RCC 7860 (cell line): ENCODE measurements at regions not wholly inside any gene's neighbourhood (a gene's known extent, or its start where the extent isn't known, plus 50 kb on each side); places are given as distances from the start of the nearest gene placed in this dataset.

Source experiments
- DNase-seq: peaks from one replicate; pipeline ENCODE4 v3.0.0-alpha.2; 2015; ENCODE audit warnings: low spot score
- FAIRE-seq: peaks from 2 replicates; lab custom pipeline; 2012; peaks lifted over from hg19 to GRCh38; lab: Jason Lieb, UNC

DNA sequence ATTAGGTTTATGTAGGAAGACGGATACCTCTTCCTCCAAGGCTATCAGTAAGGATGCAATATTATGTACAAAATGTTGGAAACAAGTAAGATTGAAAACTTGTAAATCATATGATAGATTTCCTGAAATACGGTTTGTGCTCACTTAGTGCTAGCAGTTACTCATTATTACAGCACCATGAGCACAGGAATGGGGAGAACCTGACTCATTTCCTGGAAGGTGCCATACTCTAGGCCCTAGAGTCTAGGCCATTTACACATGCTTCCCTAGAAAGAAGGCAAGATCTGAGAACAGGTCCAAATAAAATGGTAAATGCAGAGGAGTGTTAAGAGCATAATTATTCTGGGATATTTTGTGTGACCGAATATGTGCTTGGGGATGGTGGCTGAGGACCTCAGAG, 467.7 kb upstream of the CELF4 start:
- DNase-seq (peak; percentile 35), FAIRE-seq (peak; percentile 76)

DNA sequence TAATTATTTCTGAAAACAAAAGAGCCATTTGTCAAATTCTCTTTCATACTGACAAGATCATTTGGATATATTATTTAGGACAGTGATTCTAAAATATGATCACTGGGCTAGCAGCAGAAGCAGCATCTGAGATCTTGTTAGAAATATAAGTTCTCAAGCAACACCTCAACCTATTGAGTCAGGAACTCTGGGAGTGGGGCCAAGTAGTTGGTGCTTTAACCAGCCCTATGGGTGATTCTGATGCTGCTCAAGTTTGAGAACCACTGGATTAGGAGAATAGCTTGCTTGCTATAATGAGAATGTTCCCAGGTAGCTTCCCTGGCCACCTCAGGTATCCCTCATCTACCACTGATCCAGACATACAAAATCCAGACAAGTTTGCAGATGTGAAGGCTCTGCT, 466.9 kb upstream of the CELF4 start:
- FAIRE-seq (no peak), DNase-seq (no peak)

DNA sequence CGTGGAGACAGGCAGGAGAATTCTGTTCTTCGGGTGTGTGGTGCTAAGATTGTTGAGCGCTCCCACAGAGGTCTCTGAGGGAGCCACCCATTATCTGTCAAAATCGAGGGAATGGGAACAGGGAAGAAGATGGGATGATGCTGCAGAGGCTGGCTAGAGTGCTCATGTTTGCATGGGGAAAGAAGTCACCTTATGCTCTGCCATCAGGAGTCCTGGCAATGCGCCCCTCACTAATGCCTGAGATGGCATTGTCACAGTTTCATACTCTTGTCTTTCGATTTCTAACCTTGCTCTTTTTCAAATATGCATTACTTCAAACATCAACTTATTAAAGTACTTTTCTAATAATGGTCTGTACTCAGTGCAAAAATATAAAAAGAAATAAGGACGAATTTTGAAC, 463.3 kb upstream of the CELF4 start:
- FAIRE-seq (no peak), DNase-seq (no peak)

DNA sequence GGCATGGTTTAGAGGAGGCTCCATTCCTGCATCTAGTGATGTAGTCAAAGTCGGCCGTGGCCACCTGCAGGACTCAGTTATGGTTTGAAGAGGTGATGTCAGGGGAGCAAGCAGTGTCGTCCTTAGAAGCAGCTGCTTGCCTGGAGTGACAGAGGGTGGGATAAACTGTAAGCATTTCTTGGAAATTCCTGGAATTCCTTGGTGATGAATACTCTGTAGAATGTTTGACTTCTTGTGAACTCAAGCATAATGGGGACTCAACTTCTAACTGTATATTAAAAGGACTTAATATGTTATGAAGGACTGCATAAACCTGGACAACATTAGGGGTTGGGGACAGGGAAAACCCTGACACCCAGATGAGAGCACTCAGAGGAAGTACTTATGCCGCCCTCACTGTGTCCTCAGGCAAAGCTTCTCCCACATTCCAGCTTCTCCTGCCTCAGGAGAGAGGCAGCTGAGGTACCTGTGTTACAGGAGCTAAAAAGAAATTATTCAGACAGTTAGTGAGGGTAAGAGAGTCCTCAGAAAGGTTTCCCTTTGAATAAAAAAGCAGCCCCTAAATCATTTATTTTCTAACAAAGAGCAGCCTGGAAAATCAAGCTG, 459.9 kb upstream of the CELF4 start:
- DNase-seq (peak; percentile 94), FAIRE-seq (peak; percentile 95)

DNA sequence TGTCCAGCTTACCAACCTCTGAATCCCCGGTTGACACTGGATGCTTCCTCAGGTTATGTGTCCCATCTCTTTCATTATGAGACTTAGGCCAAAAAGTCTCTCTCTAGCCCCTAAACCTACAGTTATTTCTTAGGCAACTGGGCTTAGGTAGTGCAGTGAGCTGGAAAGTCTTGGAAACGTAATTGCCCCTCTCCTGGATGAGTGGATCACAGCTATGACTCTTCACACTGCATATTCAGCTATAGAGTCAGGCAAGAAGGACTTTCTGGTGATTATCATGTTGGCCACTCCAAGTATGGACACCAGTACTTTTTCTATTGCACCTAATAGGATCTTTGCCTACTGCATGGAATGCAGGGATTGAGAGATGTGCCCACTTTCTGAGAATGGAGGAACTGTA, 458.3 kb upstream of the CELF4 start:
- DNase-seq (peak; percentile 66), FAIRE-seq (peak; percentile 78)

DNA sequence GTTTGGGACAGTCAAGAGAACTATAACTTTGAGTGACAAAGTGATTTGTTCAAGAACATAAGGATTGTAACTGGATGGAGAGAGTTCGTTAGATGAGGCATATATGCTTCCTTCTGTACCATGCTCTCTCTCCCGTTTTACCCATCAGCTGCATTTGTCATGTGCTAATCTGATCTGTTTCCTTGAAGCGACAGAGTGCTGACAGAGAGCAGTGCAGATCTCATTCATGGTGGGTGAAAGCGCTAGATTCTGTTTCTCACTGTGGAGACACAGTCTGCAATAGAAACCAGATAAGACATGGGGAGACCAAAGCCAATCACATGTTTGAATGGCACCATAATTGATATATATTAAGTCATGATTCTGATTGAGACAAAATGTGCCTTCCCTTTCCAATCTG, 456.6 kb upstream of the CELF4 start:
- DNase-seq = no peak
- FAIRE-seq = no peak

DNA sequence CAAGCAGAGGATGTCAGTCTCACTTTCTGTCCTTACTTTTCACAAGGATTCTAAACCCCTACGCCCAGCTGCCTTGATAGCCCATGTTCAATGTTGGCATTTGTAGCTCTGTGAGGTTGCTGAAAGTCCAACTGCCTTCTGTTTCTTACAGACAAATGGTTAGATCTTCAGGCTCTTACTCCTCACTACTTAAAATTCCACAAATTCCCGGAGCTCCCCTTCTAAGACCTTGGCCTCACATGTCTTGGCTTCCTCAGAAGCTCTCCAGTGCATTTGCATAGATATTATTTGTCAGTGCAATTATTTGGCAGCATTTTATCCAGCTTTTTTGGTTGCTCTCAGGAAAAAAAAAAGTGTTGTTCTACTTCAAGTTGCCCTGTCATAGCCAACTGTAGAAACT, 453.7 kb upstream of the CELF4 start:
- no peak for FAIRE-seq
- no peak for DNase-seq

DNA sequence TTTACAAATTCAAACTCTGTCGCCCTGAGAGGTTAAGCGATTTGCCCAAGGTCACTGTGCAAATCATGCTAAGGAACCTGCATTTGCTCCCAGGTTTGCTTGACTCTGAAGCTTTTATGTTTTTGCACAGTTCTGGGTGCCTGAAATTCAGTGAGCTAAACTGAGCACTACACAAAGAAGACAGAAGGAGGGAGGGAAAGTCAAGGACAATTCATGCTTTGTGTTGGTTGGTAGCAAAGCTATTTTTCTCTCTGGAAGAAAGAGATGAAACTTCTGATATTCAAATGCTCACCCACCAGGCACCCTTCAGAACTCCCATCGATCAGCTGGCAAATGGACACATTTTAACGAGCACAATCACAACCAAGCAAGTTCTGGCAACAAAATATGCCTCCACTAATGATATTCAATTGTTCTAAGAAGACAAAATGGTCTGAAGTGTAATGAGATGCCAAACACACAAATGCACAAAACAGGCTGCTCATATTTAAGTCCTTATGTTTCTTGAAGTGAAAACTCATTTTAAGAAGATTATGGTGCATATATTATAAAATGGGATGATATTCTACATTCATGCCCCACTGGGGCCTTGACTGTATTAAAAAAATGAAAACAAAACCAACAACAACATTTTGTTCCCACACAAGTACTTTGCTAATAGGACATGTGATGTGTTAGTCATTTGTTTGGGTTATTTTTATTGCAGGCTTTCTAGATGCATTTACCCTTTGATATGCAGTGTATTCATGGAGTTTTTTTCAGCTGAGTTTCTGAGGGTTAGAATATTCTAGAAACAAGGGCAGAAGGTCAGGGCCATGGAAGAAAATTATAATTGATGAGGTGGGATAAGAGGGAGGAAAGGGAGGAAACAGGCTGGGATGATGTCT, 445.6 kb upstream of the CELF4 start:
- FAIRE-seq (no peak), DNase-seq (no peak)

DNA sequence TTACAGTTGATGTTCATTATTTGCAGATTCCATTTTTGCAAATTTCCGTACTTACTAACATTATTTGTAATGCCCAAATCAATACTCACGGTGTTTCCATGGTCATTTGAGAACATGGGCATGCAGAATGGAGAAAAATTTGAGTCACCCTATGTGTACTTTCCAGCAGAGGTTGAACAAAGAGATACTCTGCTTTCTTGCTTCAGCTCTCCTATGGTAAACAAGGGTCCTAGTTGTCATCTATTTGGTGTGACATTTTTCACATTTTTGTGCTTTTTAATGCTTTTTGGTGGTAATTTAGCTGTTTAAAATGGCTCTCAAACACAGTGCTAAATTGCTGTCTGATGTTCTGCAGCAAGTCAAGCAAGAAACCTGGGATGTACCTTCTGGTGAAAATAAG, 444.4 kb upstream of the CELF4 start:
- no peak for FAIRE-seq
- DNase-seq = no peak

DNA sequence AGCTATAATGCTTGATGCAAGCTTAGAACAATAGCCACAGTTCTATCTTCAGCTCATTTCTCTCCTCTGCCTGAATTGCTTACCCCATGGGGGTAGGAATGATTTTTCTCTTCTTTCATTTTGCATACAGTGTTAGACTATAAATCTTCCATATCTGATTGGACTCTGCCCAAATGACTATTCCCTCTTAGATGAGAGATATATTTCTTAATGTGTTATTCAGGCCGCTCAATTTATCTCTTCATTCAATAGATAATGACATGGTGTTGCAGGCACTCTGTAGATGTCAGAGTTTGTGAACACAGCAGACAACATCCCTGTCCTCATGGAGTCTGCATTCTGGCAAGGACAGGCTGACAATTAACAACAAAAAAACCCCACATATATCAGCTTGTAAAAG, 443.7 kb upstream of the CELF4 start:
- DNase-seq = no peak
- FAIRE-seq = no peak

DNA sequence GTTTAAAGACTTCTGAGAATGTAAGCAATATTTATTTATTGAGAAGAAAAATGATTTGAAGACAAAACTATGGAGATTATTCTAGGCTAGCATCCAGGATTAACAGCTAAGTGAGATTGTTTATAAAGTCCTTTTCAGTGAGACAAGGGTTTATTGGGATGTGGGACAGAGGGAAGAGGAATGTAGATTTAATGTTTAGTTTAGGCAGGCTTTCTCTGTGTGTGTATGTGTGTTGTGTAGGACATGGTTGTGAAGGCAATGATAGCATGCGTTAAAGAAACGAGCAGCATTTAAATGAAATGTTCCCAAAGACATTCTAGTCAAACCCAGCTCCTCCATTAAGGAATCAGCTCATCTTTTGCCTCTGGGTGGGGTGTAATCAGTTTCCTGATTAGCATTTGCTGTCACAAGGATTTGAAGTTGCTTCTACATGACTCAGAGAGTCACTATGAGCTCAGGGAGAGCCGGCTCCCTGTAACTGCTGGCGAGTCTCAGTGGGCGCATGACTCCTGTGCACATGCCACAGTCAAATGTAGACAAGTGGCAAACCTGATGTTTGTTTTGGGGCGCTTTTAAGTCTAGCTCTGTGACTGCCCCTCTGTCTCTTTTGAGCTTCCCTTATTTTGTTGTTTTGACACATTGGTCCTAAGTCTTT, 442.2 kb upstream of the CELF4 start:
- FAIRE-seq (no peak), DNase-seq (no peak)

DNA sequence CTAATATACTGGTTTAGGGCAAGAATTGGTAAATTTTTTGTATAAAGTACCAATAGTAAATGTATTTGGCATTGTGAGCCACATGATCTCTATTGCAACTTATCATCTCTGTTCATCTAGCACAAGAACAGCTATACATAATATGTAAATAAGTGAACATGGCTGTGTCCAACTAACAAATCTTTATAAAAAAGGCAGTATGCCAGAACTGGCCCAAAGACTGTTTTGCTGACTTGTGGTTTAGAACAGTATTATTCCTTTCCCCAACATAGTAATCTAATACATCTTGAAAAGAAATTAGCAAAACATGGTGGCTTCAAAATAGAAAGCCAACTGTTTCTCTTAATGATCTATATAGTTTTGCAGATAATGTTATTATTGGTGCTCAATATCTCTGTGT, 441.4 kb upstream of the CELF4 start:
- DNase-seq = no peak

DNA sequence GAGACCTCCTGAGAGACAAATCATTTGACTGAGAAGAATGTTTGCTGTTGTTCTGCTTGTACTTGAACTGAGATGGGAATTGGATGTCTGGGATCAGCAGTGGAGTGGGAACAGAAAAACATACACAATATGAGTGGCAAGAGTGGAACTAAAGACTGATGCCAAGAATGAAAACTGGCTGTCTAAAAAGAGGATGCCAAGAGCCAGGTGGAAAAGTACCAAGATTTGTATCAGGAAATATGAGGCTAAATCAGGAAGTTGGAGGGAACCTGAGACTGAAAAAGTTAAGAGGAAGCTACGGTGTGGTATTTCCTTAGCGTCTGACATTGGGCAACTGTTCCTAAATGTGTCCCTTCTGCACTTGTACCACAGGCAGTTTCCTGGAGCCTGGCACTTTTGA, 440.9 kb upstream of the CELF4 start:
- no peak for DNase-seq
- FAIRE-seq = no peak

More for the DNA sequence above, 441.4 kb upstream of the CELF4 start:
- no peak for FAIRE-seq

DNA sequence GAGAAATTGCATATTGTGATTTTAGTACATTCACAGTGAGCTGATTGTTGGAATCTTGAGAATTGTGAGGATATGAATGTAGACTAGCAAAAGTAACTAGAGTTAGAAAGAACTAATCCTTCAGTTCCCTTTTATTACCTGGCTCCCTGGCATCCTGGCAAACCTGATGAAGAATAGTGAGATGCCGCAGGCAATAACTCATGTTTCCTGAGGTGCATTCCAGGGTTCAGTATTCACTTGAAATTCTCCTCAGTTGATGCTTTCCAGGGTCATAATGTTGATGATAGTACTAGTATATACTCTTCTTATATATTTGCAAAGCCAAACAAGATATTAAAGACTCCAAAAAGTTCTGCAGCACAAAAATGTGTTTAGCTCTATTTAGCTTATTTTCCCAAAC, 432.1 kb upstream of the CELF4 start:
- FAIRE-seq (no peak), DNase-seq (no peak)

DNA sequence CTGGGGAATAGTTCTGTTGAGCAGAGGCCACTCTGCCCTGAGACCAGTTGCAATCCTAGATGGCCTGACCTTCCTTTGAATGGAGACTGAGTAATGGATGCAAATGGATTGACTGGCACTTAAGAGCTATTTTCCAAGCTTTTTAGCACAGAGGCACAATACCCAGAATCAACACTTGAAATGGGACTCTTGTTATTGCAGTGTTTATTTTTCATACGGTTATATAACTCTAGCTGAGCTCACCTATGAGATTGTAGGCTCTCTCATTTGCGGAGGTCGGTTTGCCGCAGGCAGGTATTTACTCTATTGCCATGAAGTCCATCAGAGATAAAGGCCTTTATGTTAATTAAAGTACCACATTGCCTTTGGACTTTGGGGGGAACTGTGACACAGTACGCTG, 422.3 kb upstream of the CELF4 start:
- DNase-seq = no peak
- no peak for FAIRE-seq

DNA sequence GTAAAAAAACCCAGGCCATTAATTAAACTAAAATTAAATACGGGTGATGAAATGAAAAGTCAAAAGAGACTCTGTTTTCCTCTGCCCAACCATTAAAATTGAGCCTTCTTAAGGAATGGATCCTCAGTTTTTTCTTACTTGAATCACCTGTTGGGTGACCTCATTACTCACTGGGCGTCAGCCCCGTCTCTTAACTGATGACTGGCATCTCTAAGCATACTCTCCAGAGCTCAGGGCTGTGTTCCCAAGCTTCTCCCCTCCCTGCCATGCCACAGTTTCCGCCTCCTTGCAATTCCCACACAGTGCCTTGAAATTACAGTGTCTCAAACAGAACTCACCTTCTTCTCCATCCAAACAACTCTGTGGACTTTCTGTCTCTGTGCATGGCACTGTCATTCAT, 421.1 kb upstream of the CELF4 start:
- DNase-seq (no peak), FAIRE-seq (no peak)

DNA sequence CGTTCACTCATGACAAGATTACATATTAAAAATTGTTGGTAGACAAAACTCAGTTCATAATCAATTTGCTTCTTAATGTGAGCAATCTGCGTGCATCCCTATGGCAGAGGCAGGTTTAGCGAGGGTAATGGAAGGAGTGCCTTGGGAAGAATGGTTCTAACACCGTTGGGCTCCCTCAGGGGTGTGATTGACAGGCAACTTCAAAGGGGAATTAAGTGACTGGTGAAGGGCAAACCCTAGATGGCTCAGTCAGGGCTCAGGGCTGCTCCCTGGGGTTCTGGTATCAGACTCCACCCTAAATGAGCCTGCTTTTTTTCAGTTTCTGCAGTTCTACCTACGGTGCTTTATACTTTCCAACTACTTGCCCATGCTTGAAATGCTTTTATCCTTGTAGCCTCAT, 419.5 kb upstream of the CELF4 start:
- DNase-seq (no peak), FAIRE-seq (no peak)

DNA sequence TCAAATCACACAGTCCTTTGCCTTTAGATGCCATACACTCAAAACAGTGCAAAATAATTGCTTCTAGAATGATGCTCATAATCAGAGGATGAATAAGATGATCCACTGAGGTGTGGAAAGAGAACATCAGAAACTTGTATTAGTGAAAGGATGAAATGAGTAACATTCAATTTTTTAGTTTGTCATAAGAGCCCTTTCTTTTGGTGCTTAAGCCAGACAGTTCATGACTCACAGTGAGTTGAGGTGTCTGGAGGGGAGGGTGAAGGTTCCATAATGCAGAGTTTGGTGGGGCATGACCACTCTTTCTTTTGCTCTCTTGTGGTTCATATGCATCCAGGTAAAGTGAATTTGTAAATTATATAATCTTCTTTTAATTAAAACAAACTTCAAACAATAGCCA, 415.0 kb upstream of the CELF4 start:
- DNase-seq = no peak
- no peak for FAIRE-seq

DNA sequence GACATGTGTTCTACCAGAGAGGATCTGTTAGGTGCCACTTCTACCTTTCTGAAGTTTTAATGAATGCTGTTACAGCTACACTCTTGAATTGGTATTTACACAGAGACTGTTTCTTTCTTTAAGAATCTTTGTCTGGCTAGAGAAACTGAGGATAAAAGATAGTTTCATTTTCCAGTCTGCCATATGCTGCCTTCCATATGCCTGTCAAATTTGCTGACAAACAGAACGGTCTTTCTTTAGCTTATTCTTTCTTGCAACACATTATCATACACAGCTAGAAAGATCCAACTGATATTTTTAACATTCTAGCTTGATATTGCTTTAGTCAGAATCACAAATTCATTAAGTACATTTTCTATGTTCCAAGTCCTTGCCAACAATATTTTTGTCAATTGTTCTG, 409.8 kb upstream of the CELF4 start:
- no peak for FAIRE-seq

DNA sequence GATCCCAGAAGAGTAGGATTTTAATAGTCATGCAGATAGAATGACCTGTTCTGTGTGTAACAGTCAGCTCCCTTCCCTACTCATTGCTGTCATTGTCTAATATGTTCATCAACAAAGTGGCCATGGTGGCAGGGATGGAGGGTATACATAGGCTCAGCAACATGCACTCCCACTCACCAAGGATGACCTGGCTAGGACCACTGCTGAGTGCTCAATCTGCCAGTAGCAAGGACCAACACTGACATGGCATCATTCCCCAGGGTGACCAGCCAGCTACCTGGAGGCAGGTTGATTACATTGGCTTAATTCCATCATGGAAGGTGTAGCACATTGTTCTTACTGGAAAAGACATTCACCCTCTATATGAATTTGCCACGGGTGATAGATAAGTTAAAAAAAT, 401.7 kb upstream of the CELF4 start:
- no peak for FAIRE-seq
- DNase-seq = no peak

More for the DNA sequence above, 409.8 kb upstream of the CELF4 start:
- DNase-seq = no peak

DNA sequence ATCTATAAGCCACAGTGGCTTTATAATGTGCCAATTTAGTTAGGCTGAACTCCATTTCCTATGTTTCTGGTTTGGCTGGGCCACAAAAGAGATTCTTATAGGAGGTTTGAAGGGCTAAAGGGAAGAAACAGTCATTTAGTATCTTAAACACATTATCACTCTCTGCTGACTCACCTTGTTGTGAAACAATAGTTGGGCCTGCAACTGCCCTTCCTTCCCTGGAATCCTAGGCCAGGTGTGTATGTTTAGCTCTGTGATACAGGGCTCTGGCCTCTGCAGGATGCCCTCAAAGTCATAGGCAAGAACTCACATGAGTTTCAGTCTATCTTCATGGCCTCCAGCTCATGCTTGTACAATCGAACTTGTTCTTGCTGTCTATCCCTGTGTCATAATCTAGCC, 400.0 kb upstream of the CELF4 start:
- DNase-seq (no peak), FAIRE-seq (no peak)
